ENCODE measurements at regions not wholly inside any gene's neighbourhood (a gene's known extent, or its start where the extent isn't known, plus 50 kb on each side); places are given as distances from the start of the nearest gene placed in this dataset.

DNA sequence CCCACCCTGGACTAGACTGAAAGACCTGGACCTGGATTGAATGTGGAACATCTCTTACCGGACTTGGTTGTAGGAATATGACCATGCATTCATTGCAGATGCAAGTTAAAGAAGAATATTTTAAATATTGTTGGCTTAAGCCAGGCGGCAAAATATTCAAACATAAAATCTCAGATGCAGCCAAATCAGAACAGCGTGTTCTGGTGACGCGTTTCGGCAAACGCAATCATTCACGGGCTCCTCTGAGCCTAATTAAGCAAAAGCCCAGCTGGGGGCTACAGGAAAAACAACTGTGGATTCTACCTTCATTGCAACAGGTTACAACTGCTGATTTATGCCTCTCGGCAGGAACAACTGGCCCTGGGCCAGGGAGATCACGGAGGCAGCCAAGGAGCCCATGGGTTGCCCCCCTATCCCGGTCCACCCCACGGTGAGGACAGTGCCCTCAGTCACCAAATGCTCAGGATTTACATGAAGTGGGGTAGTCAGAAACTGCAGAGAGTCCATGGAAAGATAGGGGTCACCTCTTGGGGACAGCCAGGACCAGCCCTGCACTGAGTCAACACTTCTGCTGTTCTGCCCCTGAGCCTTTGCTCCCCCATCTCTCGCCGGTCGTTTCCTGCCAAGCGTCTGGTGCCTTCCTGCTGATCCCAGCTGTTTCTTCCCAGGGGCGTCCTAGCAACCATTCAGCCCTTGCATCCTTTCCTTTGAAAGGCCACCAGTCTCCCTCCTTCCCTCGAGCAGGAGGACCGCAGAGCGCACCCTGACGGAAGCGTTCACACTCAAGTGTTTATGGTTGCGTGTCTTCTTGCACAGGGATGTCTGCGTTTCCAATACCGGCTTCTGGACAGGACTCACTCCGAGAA is 64.4 kb upstream of the SFMBT2 start (continued):
- TF ChIP-seq, protein P1, sequence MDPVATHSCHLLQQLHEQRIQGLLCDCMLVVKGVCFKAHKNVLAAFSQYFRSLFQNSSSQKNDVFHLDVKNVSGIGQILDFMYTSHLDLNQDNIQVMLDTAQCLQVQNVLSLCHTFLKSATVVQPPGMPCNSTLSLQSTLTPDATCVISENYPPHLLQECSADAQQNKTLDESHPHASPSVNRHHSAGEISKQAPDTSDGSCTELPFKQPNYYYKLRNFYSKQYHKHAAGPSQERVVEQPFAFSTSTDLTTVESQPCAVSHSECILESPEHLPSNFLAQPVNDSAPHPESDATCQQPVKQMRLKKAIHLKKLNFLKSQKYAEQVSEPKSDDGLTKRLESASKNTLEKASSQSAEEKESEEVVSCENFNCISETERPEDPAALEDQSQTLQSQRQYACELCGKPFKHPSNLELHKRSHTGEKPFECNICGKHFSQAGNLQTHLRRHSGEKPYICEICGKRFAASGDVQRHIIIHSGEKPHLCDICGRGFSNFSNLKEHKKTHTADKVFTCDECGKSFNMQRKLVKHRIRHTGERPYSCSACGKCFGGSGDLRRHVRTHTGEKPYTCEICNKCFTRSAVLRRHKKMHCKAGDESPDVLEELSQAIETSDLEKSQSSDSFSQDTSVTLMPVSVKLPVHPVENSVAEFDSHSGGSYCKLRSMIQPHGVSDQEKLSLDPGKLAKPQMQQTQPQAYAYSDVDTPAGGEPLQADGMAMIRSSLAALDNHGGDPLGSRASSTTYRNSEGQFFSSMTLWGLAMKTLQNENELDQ (tag by site-specific recombination; IDR thresholded peaks at IDR 0.05; ENCODE audit: low read depth), result no peak
- TF ChIP-seq EGR2 (tag by site-specific recombination; IDR thresholded peaks at IDR 0.05; ENCODE audit: low read depth) (no peak), ZNF366 (tag by site-specific recombination; conservative IDR thresholded peaks at IDR 0.05) (no peak), FEZF1 (tag by site-specific recombination; IDR thresholded peaks at IDR 0.05) (no peak), IKZF3 (tag by site-specific recombination; IDR thresholded peaks at IDR 0.05) (peak; percentile 9; the same call in 1 of the 2 replicates), ZBTB48 (tag by site-specific recombination; IDR thresholded peaks at IDR 0.05) (peak; percentile 66), ZNF548 (tag by site-specific recombination; IDR thresholded peaks at IDR 0.05) (no peak), GLIS1 (tag by site-specific recombination; IDR thresholded peaks at IDR 0.05) (peak; percentile 81), BCL11A (tag by site-specific recombination; IDR thresholded peaks at IDR 0.05; ENCODE audit: low read depth) (no peak), ZNF16 (tag by site-specific recombination; IDR thresholded peaks at IDR 0.05; ENCODE audit: low read depth) (no peak), KLF10 (tag by site-specific recombination; IDR thresholded peaks at IDR 0.05) (no peak), ZNF354C (tag by site-specific recombination; IDR thresholded peaks at IDR 0.05; ENCODE audit: borderline replicate concordance, low read depth) (no peak), SALL2 (tag by site-specific recombination; IDR thresholded peaks at IDR 0.05; ENCODE audit: borderline replicate concordance) (no peak), ZNF585B (tag by site-specific recombination; IDR thresholded peaks at IDR 0.05) (no peak), ZBTB17 (tag by site-specific recombination; IDR thresholded peaks at IDR 0.05) (no peak), SCRT1 (tag by site-specific recombination; IDR thresholded peaks at IDR 0.05; ENCODE audit: borderline replicate concordance) (peak; percentile 67; the same call in 1 of the 2 replicates), KLF9 (tag by site-specific recombination; IDR thresholded peaks at IDR 0.05; ENCODE audit: low read depth) (no peak), ZNF510 (tag by site-specific recombination; IDR thresholded peaks at IDR 0.05; ENCODE audit: insufficient replicate concordance) (no peak), ZIC2 (tag by site-specific recombination; IDR thresholded peaks at IDR 0.05) (peak; percentile 90), ZNF248 (tag by site-specific recombination; IDR thresholded peaks at IDR 0.05) (no peak), OSR2 (tag by site-specific recombination; IDR thresholded peaks at IDR 0.05) (no peak), HOXD13 (CRISPR knock-in tag; IDR thresholded peaks at IDR 0.05; ENCODE audit: borderline replicate concordance) (no peak)
- TF ChIP-seq, protein P2, sequence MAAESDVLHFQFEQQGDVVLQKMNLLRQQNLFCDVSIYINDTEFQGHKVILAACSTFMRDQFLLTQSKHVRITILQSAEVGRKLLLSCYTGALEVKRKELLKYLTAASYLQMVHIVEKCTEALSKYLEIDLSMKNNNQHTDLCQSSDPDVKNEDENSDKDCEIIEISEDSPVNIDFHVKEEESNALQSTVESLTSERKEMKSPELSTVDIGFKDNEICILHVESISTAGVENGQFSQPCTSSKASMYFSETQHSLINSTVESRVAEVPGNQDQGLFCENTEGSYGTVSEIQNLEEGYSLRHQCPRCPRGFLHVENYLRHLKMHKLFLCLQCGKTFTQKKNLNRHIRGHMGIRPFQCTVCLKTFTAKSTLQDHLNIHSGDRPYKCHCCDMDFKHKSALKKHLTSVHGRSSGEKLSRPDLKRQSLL (tag by site-specific recombination; IDR thresholded peaks at IDR 0.05), result no peak
- TF ChIP-seq, protein P3, sequence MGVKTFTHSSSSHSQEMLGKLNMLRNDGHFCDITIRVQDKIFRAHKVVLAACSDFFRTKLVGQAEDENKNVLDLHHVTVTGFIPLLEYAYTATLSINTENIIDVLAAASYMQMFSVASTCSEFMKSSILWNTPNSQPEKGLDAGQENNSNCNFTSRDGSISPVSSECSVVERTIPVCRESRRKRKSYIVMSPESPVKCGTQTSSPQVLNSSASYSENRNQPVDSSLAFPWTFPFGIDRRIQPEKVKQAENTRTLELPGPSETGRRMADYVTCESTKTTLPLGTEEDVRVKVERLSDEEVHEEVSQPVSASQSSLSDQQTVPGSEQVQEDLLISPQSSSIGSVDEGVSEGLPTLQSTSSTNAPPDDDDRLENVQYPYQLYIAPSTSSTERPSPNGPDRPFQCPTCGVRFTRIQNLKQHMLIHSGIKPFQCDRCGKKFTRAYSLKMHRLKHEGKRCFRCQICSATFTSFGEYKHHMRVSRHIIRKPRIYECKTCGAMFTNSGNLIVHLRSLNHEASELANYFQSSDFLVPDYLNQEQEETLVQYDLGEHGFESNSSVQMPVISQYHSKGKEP (tag by site-specific recombination; IDR thresholded peaks at IDR 0.05), result 0 out of 2 replicates have a peak, but pooled peaks have one; percentile 24
- TF ChIP-seq, protein P4, sequence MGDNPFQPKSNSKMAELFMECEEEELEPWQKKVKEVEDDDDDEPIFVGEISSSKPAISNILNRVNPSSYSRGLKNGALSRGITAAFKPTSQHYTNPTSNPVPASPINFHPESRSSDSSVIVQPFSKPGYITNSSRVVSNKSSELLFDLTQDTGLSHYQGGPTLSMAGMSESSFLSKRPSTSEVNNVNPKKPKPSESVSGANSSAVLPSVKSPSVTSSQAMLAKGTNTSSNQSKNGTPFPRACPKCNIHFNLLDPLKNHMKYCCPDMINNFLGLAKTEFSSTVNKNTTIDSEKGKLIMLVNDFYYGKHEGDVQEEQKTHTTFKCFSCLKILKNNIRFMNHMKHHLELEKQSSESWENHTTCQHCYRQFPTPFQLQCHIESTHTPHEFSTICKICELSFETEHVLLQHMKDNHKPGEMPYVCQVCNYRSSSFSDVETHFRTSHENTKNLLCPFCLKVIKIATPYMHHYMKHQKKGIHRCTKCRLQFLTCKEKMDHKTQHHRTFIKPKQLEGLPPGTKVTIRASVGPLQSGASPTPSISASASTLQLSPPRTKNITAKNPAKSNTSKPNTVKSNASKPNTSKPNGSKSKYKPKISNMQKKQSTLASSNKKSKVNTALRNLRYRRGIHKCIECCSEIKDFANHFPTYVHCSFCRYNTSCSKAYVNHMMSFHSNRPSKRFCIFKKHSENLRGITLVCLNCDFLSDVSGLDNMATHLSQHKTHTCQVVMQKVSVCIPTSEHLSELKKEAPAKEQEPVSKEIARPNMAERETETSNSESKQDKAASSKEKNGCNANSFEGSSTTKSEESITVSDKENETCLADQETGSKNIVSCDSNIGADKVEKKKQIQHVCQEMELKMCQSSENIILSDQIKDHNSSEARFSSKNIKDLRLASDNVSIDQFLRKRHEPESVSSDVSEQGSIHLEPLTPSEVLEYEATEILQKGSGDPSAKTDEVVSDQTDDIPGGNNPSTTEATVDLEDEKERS (tag by site-specific recombination; IDR thresholded peaks at IDR 0.05), result no peak
- TF ChIP-seq, protein P5, sequence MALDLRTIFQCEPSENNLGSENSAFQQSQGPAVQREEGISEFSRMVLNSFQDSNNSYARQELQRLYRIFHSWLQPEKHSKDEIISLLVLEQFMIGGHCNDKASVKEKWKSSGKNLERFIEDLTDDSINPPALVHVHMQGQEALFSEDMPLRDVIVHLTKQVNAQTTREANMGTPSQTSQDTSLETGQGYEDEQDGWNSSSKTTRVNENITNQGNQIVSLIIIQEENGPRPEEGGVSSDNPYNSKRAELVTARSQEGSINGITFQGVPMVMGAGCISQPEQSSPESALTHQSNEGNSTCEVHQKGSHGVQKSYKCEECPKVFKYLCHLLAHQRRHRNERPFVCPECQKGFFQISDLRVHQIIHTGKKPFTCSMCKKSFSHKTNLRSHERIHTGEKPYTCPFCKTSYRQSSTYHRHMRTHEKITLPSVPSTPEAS (tag by site-specific recombination; IDR thresholded peaks at IDR 0.05), result no peak
- TF ChIP-seq, protein P6, sequence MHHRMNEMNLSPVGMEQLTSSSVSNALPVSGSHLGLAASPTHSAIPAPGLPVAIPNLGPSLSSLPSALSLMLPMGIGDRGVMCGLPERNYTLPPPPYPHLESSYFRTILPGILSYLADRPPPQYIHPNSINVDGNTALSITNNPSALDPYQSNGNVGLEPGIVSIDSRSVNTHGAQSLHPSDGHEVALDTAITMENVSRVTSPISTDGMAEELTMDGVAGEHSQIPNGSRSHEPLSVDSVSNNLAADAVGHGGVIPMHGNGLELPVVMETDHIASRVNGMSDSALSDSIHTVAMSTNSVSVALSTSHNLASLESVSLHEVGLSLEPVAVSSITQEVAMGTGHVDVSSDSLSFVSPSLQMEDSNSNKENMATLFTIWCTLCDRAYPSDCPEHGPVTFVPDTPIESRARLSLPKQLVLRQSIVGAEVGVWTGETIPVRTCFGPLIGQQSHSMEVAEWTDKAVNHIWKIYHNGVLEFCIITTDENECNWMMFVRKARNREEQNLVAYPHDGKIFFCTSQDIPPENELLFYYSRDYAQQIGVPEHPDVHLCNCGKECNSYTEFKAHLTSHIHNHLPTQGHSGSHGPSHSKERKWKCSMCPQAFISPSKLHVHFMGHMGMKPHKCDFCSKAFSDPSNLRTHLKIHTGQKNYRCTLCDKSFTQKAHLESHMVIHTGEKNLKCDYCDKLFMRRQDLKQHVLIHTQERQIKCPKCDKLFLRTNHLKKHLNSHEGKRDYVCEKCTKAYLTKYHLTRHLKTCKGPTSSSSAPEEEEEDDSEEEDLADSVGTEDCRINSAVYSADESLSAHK (tag by site-specific recombination; IDR thresholded peaks at IDR 0.05), result 0 out of 2 replicates have a peak, but pooled peaks have one; percentile 41

Data from HEK293 (cell line).